ENCODE measurements at regions not wholly inside any gene's neighbourhood (a gene's known extent, or its start where the extent isn't known, plus 50 kb on each side); places are given as distances from the start of the nearest gene placed in this dataset.

- Mint-ChIP-seq H3K4me3 (no peak overlapping the region), H3K4me1 (peaks cover 2 to 6% (median 3%) of the 10 kb centered on the region in 3 donors), H3K9me3 (peaks cover 0 to 19% (median 11%) of the 10 kb centered on the region in 3 donors), H3K27me3 (peaks cover 13 to 17% of the 10 kb centered on the region in 2 donors), H3K27ac (no peak overlapping the region), H3K36me3 (peaks cover 5% of the 10 kb centered on the region)
- POLR2A ChIA-PET: no interaction called here
- DNase-seq: no peak
- 87% methylated on average over 4 of the region's 7 CpGs for WGBS (ENCODE audit: insufficient coverage)
- Histone ChIP-seq H3K4me1 (ENCODE audit: control insufficient read depth in 1 of 2, extremely low read depth in 1 of 2, insufficient read depth in 2 of 2, low read length in 2 of 2) (peaks cover 0 to 4% of the 10 kb centered on the region in 2 experiments), H3K4me3 (ENCODE audit: control insufficient read depth in 1 of 2, extremely low read depth in 1 of 2, low read length in 1 of 2) (no peak overlapping the region), H3K27ac (ENCODE audit: low read length) (no peak overlapping the region), H3K9me3 (no peaks in the 10 kb centered on the region), H3K36me3 (ENCODE audit: control insufficient read depth in 2 of 2, extremely low read depth in 1 of 2, insufficient read depth in 1 of 2, low read length in 1 of 2) (no peaks in the 10 kb centered on the region), H3K27me3 (replicated peaks in 1 of 2; ENCODE audit: control insufficient read depth in 2 of 2, extremely low read depth in 1 of 2, insufficient read depth in 2 of 2, low read length in 1 of 2) (peaks cover 0 to 21% of the 10 kb centered on the region in 2 experiments)
- CTCF ChIA-PET: no interaction called here
- ATAC-seq (replicated peaks in 1 of 4): no peak
Observed at GRCh38 chr17:77728871-77729270, 229.6 kb upstream of the TNRC6C start.

- H3K9me3 Mint-ChIP-seq: peaks cover 0 to 19% (median 11%) of the 10 kb centered on the region in 3 donors
- Histone ChIP-seq H3K9me3 (no peaks in the 10 kb centered on the region), H3K36me3 (ENCODE audit: control insufficient read depth in 2 of 2, extremely low read depth in 1 of 2, insufficient read depth in 1 of 2, low read length in 1 of 2) (no peaks in the 10 kb centered on the region), H3K27ac (ENCODE audit: low read length) (no peak overlapping the region), H3K4me3 (ENCODE audit: control insufficient read depth in 1 of 2, extremely low read depth in 1 of 2, low read length in 1 of 2) (no peak overlapping the region), H3K27me3 (replicated peaks in 1 of 2; ENCODE audit: control insufficient read depth in 2 of 2, extremely low read depth in 1 of 2, insufficient read depth in 2 of 2, low read length in 1 of 2) (peaks cover 0 to 29% of the 10 kb centered on the region in 2 experiments), H3K4me1 (ENCODE audit: control insufficient read depth in 1 of 2, extremely low read depth in 1 of 2, insufficient read depth in 2 of 2, low read length in 2 of 2) (peaks cover 0 to 7% of the 10 kb centered on the region in 2 experiments)
- H3K27ac Mint-ChIP-seq: no peak overlapping the region
- no peak for ATAC-seq (replicated peaks in 1 of 4)
- H3K4me3 Mint-ChIP-seq: no peak overlapping the region
- POLR2A ChIA-PET: no interaction called here
- DNase-seq: no peak
- H3K36me3 Mint-ChIP-seq: peaks cover 5% of the 10 kb centered on the region
- WGBS (ENCODE audit: insufficient coverage): 88% methylated on average over 1 of the region's 4 CpGs
- H3K27me3 Mint-ChIP-seq: peaks cover 14 to 23% of the 10 kb centered on the region in 2 donors
- CTCF ChIA-PET: no interaction called here
- H3K4me1 Mint-ChIP-seq: peaks cover 2 to 6% (median 3%) of the 10 kb centered on the region in 3 donors
Observed at GRCh38 chr17:77729587-77729986, 228.9 kb upstream of the TNRC6C start.

DNA sequence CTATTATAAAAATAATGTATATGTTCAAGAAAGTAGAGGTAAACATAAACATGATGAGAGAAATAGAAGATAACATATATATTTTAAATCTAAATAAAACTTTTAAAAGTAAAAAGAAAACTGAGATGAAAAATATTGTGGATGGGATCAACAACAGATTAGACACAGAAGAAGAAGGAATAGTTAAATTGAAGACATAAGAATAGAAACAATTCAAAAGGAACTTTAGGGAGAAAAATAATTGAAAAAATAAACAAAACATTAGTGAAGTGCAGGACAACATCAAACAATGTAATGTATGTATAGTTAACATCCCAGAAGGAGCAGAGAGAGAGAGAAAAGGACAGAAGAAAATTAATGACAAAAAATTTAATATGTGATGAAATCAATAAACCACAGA, 228.1 kb upstream of the TNRC6C start:
- H3K9me3 ChIP-seq: no peaks in the 10 kb centered on the region
- DNase-seq (no peak), ATAC-seq (replicated peaks in 1 of 4) (no peak)
- peaks cover 2 to 6% (median 3%) of the 10 kb centered on the region in 3 donors for H3K4me1 Mint-ChIP-seq
- no peaks in the 10 kb centered on the region for H3K36me3 ChIP-seq (ENCODE audit: control insufficient read depth in 2 of 2, extremely low read depth in 1 of 2, insufficient read depth in 1 of 2, low read length in 1 of 2)
- POLR2A ChIA-PET: no interaction called here
- H3K9me3 Mint-ChIP-seq: peaks cover 0 to 19% (median 11%) of the 10 kb centered on the region in 3 donors
- peaks cover 0 to 29% of the 10 kb centered on the region in 2 experiments for H3K27me3 ChIP-seq (replicated peaks in 1 of 2; ENCODE audit: control insufficient read depth in 2 of 2, extremely low read depth in 1 of 2, insufficient read depth in 2 of 2, low read length in 1 of 2)
- peaks cover 5% of the 10 kb centered on the region for H3K36me3 Mint-ChIP-seq
- no peak overlapping the region for H3K27ac Mint-ChIP-seq
- peaks cover 14 to 25% of the 10 kb centered on the region in 2 donors for H3K27me3 Mint-ChIP-seq
- H3K4me3 ChIP-seq (ENCODE audit: control insufficient read depth in 1 of 2, extremely low read depth in 1 of 2, low read length in 1 of 2): no peak overlapping the region
- H3K4me1 ChIP-seq (ENCODE audit: control insufficient read depth in 1 of 2, extremely low read depth in 1 of 2, insufficient read depth in 2 of 2, low read length in 2 of 2): peaks cover 0 to 11% of the 10 kb centered on the region in 2 experiments
- CTCF ChIA-PET: no interaction called here
- H3K27ac ChIP-seq (ENCODE audit: low read length): no peak overlapping the region
- H3K4me3 Mint-ChIP-seq: no peak overlapping the region

- H3K4me3 ChIP-seq (ENCODE audit: control insufficient read depth in 1 of 2, extremely low read depth in 1 of 2, low read length in 1 of 2): no peak overlapping the region
- no peak for ATAC-seq (replicated peaks in 1 of 4)
- no peaks in the 10 kb centered on the region for H3K9me3 ChIP-seq
- peaks cover 0 to 6% of the 10 kb centered on the region in 2 experiments for H3K4me1 ChIP-seq (ENCODE audit: control insufficient read depth in 1 of 2, extremely low read depth in 1 of 2, insufficient read depth in 2 of 2, low read length in 2 of 2)
- peaks cover 0 to 19% (median 11%) of the 10 kb centered on the region in 3 donors for H3K9me3 Mint-ChIP-seq
- peak overlapping the region in 1 of 2 donors; percentile 56 for H3K27ac Mint-ChIP-seq
- POLR2A ChIA-PET: no interaction called here
- CTCF ChIA-PET: no interaction called here
- peaks cover 13 to 25% of the 10 kb centered on the region in 2 donors for H3K27me3 Mint-ChIP-seq
- H3K36me3 Mint-ChIP-seq: peaks cover 5% of the 10 kb centered on the region
- H3K4me1 Mint-ChIP-seq: no peaks in the 10 kb centered on the region
- H3K27me3 ChIP-seq (replicated peaks in 1 of 2; ENCODE audit: control insufficient read depth in 2 of 2, extremely low read depth in 1 of 2, insufficient read depth in 2 of 2, low read length in 1 of 2): peaks cover 0 to 32% of the 10 kb centered on the region in 2 experiments
- no peak overlapping the region for H3K27ac ChIP-seq (ENCODE audit: low read length)
- WGBS (ENCODE audit: insufficient coverage): 67% methylated on average over 3 of the region's 8 CpGs
- no peak overlapping the region for H3K4me3 Mint-ChIP-seq
- no peak for DNase-seq
- no peaks in the 10 kb centered on the region for H3K36me3 ChIP-seq (ENCODE audit: control insufficient read depth in 2 of 2, extremely low read depth in 1 of 2, insufficient read depth in 1 of 2, low read length in 1 of 2)
Observed at GRCh38 chr17:77733576-77734296, 224.8 kb upstream of the TNRC6C start.

DNA sequence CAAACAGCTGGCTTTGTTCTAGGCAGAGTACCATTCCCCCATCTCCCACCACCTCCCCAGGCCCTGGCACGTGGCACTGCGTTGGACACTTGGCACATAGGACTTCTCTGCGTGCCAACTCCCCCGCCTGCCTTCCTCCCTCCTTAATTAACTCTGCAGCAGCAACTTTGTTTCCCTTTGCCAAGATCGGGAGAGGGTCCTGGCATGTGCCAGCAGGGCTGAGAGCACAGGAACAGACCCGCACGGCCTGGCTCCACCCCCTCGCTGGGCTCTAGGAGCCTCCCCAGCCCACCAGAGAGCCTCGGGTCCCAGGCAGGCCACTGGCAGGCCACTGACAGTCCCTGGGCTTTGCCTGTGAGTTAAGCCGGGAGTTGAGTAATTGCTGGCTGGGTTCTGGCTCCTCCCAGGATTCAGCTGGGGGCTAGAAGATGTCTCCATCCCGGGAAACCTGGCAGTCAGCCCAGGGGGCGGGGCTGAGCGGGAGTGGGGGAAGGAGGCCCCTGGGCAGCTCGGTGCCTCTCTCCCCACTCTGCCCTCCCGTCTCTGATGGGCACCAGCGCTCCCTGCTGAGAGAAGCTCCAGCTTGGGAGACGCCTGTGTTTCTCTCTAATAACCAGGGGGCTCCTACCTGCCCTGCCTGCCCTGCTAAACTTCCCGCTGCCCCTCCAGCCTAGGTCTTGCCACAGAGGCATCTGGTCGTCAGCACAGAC, 224.0 kb upstream of the TNRC6C start:
- Mint-ChIP-seq H3K27ac (no peak overlapping the region), H3K27me3 (peaks cover 10 to 30% of the 10 kb centered on the region in 2 donors), H3K9me3 (peaks cover 0 to 19% (median 11%) of the 10 kb centered on the region in 3 donors), H3K36me3 (peaks cover 5% of the 10 kb centered on the region), H3K4me3 (no peak overlapping the region), H3K4me1 (no peaks in the 10 kb centered on the region)
- WGBS (ENCODE audit: insufficient coverage): 85% methylated on average over 7 of the region's 19 CpGs
- ChIA-PET POLR2A (no interaction called here), CTCF (no interaction called here)
- ATAC-seq (replicated peaks in 1 of 4): no peak
- peaks cover 0 to 32% of the 10 kb centered on the region in 2 experiments for H3K27me3 ChIP-seq (replicated peaks in 1 of 2; ENCODE audit: control insufficient read depth in 2 of 2, extremely low read depth in 1 of 2, insufficient read depth in 2 of 2, low read length in 1 of 2)
- H3K4me1 ChIP-seq (ENCODE audit: control insufficient read depth in 1 of 2, extremely low read depth in 1 of 2, insufficient read depth in 2 of 2, low read length in 2 of 2): peaks cover 0 to 6% of the 10 kb centered on the region in 2 experiments
- H3K27ac ChIP-seq (ENCODE audit: low read length): no peak overlapping the region
- DNase-seq: no peak
- H3K4me3 ChIP-seq (ENCODE audit: control insufficient read depth in 1 of 2, extremely low read depth in 1 of 2, low read length in 1 of 2): no peak overlapping the region
- H3K9me3 ChIP-seq: no peaks in the 10 kb centered on the region
- no peaks in the 10 kb centered on the region for H3K36me3 ChIP-seq (ENCODE audit: control insufficient read depth in 2 of 2, extremely low read depth in 1 of 2, insufficient read depth in 1 of 2, low read length in 1 of 2)

GRCh38 chr17:77735081-77735565, 223.4 kb upstream of the TNRC6C start:
- no peak overlapping the region for H3K4me3 ChIP-seq (ENCODE audit: control insufficient read depth in 1 of 2, extremely low read depth in 1 of 2, low read length in 1 of 2)
- no peak overlapping the region for H3K4me3 Mint-ChIP-seq
- DNase-seq: peak in 1 of 35 experiments; percentile 22
- no peaks in the 10 kb centered on the region for H3K36me3 ChIP-seq (ENCODE audit: control insufficient read depth in 2 of 2, extremely low read depth in 1 of 2, insufficient read depth in 1 of 2, low read length in 1 of 2)
- H3K4me1 Mint-ChIP-seq: no peaks in the 10 kb centered on the region
- ChIA-PET CTCF (no interaction called here), POLR2A (interaction anchor here in 1 of 2 donors (0.5 kb wide), 1 partner anchor 11 kb away, joined by 3 read pairs; no protein-coding TSS in a partner anchor)
- 91% methylated on average over 4 of the region's 10 CpGs for WGBS (ENCODE audit: insufficient coverage)
- H3K27me3 ChIP-seq (replicated peaks in 1 of 2; ENCODE audit: control insufficient read depth in 2 of 2, extremely low read depth in 1 of 2, insufficient read depth in 2 of 2, low read length in 1 of 2): peaks cover 0 to 32% of the 10 kb centered on the region in 2 experiments
- no peak overlapping the region for H3K27ac Mint-ChIP-seq
- H3K27ac ChIP-seq (ENCODE audit: low read length): no peak overlapping the region
- H3K9me3 ChIP-seq: no peaks in the 10 kb centered on the region
- H3K9me3 Mint-ChIP-seq: peaks cover 0 to 19% (median 11%) of the 10 kb centered on the region in 3 donors
- ATAC-seq (replicated peaks in 1 of 4): no peak
- peaks cover 5% of the 10 kb centered on the region for H3K36me3 Mint-ChIP-seq
- H3K4me1 ChIP-seq (ENCODE audit: control insufficient read depth in 1 of 2, extremely low read depth in 1 of 2, insufficient read depth in 2 of 2, low read length in 2 of 2): peaks cover 0 to 6% of the 10 kb centered on the region in 2 experiments
- peaks cover 10 to 30% of the 10 kb centered on the region in 2 donors for H3K27me3 Mint-ChIP-seq
